GM21381 (cell line): ENCODE measurements at regions not wholly inside any gene's neighbourhood (a gene's known extent, or its start where the extent isn't known, plus 50 kb on each side); places are given as distances from the start of the nearest gene placed in this dataset.
"Not testable (repeated sequence)": the region's sequence is repeated elsewhere in the genome, so short reads cannot be mapped to it uniquely, and the experiment has no call there.

Experiments used
- ATAC-seq: cut with Tn5 transposase; IDR thresholded peaks from one replicate; pipeline ENCODE4 v1.9.1; 2021; ENCODE audit warnings: mild to moderate bottlenecking, moderate library complexity; ENCODE audit not compliant: unreplicated experiment

DNA sequence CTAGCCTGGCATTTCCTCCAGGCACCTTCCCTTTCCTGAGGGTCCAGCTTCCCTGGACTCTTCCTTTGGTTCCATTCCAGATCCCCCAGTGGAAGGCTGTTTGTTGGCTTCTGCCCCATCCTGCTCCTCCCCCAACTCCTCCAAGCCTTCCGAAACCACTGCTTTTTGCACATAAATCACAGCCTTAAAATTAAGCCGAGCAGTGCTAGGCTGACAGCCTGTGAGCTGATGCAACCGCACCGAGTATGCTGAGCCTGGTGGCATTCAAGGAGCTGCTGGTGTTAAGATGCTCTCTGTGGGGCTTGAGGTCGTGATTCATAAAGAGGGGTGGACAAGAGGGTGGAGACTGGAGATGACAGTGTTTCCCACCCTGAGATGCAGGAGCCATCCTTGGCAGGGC lies 266.6 kb upstream of the C1orf174 start:
- no peak for ATAC-seq

GRCh38 chr1:4169991-4170390 lies 269.9 kb upstream of the C1orf174 start:
- no peak for ATAC-seq

DNA sequence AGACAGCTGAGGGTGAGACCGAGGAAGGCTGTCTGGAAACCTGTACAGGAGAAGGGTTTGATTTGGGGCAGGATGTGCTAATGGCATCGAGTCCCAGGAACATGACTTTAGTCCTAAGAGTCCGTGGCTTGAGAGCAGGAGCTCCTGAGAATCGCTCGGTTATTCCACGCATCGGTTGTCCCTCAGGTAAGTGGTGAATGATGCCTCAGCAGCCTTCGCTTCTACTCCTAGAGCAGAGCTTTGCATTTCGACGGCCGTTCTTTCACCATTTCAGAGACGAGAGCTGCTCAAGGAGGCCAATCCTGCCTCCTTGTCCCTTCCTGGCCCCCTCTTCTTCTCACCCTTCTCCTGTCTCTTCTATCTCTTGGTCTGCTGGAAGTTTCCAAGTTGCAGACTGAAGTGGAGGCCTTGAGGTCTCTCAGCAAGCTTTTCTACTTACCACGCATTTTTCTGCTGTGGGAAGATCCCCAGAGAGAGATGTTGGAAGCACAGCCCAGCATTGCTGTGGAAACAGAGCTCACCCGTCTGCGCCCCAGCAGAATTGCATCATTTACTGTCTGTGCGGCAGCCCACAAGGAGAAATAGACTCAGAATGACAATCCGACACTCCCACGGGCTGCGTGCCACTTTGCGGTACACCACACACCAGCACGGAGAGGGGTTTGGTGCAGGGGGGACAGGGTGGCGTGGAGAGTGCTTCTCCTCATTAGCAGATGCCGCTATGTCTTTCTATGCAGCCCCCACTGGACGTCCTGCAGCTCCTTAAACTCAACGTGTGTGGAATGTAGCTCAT lies 270.7 kb upstream of the C1orf174 start:
- no peak for ATAC-seq

DNA sequence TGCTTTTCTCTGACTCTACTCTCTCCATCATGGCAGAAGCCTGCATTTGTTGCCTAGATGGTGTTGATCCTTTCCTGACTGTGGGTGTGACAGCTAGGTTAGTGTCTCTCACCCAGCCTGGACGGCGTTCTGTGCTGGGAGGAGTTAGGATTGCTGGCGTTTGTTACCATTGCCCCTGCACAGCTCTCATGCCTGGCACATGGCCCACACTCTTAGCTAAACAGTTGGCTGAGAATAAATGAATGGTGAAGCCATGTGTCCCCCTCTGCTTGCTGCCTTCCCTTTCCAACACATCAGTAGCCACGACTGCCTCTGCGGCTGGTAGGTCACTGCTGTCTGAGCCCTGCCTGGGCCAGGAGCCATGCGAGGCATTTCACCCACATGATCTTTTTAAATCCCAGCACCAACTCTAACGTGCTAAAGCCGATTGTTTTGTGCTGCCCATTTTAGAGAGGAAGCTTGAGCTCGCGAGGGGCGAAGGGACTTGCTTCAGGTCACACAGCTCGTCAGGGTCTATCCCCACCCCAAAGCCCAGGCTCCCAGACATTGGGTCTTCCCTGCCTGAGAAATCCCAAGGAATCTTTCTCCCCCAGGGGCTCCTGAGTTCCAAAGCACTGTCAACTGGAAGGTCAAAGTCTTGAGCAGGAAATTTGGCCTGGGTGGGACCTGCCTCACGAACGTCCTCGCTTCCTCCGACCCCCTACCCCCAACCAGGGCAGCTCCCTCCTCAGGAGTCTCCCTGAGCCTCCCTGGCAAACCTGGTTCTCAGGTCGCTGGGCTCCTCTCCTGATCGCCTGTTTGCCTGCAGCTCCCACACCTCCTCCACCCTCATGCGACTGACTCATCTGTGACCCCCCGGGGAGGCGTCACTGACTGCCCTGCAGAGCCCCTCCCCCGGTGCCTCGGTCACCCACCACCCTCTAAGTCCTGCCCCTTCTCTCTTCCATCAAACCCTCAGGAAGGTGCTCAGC lies 271.7 kb upstream of the C1orf174 start:
- no peak for ATAC-seq

DNA sequence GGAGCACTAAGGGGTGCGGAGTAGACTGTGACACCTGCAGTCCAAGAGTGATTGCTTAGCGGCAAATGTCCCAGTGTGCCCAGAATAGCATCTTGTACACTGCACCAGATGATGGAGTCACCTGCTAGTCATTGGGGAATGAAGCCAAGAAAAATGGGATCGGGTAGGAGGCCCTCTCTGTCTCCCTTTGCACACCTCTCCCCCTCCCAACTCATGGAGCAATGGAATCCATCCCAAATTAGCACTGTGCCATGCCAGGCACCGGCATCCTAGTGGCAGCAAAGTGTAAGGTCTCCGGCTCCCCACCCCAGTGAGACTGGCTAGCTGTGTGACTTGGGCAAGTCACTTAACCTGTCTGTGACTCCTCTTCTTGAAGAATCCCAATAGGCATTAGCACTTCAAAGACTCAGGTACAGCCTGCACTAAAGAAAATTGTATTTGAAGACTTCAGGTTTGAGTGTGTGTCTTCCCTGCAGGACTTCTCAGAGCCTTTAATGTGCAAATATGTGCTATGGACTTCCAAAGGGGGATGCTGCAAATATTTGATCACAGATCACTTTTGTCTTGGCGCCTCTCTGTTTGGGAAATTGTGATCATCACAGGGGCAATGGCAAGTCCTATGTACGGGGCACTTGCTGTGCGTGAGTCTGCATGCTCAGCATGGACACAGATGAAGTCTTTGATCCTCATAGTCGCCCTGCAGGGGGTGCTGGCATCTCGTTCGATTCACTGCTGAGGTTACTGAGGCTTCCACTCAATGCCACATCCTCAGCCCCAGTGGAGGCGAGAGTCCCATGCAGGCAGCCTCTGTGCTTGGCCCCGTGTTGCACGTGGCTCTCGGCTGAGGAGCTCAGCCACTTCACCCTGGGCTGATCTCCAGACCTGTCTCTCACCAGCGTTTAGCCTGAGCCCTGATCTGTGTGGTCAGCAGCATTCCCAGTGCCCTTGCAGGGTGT lies 272.9 kb upstream of the C1orf174 start:
- ATAC-seq: no peak

DNA sequence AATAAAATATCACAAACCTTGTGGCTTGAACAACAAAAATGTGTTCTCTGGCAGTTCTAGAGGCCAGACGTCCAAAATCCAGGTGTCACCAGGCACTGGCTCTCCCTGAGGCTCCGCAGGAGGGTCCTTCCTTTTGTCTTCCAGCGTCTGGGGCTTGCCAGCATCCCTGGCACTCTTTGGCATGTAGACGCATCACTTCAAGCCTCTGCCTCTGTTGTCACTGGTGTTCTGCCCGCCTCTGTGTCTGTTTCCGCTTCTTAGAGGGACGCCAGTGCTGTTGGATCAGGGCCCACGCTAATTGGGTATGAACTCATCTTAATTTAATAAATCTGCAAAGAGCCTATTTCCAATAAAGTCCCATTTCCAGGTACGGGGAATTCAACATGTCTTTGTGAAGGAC lies 273.7 kb upstream of the C1orf174 start:
- no peak for ATAC-seq

DNA sequence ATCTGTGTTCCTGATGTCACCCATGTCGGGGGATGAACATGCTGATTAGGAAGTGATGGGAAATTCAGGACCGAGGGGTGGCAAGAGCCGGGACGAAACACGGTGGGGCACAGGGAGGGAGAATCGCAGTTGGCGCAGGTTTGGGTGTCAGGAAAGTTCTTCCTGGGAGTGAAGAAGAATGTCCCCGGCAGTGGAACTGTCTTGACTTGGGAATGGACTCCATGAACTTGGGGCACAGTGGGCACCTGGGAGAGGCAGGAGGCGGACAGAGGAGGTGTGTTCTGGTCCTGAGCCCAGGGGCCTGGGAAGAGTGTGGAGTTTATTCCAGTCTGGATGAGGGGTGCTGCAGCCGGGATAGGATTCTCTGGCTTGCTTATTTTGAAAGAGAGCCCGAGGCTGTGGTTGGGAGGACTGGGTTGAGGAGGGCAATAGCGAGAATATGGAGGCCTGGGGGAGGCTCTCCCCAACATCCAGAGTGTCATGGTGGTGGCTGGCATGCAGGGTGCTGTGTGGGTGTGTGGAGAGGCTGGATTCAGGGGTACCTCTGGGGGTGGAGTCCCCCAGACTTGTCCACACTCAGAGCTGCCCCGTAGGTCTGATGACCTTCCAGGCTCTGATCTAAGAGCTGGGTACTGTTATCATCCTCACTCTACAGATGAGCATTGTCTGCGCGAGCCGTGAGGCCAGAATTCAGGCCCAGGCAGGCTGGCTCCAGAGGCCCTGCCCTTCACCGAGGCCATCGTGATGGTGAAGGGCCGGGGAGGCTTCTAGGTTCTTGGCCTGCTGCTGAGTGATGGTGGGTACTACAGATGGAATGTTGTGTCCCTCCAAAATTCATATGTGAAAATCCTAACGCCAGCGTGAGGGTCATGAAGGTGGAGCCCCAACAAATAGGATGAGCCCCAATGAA lies 274.5 kb upstream of the C1orf174 start:
- no peak for ATAC-seq

DNA sequence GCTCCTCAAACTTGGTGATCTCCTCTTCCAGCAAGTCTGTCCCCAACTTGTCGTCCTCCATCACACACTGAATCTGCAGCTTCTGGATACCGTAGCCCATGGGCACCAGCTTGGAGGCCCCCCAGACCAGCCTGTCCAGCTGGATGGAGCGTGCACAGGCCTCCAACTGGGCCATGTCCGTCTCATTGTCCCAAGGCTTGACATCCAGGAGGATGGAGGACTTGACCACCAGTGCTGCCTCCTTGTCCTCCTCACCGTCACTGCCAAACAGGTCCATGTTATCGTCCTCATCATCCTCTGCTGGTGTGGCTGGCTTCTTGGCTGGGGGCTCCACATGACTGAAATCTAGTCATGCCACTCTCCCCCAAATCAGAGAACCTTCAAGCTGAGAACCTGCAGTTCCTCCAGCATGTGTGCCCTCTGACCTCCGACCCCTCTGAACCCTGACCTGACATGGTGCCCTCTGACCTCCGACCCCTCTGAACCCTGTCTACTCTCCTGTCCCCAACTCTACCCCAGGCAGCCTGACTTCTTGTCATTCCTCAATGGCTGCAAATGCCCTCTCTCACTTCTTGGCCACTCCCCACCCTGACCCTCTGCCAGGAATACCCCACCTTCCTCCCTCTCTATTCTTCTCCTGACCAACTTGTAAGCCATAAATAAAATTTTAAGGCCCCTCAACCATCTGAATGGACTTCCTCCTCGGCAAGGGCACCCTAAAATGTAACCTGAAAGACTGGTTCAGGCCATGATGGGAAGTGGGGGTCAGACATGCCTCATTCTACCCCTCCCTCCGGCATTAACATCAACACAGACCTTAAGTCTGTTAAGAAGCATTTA lies 275.7 kb upstream of the C1orf174 start:
- no peak for ATAC-seq

DNA sequence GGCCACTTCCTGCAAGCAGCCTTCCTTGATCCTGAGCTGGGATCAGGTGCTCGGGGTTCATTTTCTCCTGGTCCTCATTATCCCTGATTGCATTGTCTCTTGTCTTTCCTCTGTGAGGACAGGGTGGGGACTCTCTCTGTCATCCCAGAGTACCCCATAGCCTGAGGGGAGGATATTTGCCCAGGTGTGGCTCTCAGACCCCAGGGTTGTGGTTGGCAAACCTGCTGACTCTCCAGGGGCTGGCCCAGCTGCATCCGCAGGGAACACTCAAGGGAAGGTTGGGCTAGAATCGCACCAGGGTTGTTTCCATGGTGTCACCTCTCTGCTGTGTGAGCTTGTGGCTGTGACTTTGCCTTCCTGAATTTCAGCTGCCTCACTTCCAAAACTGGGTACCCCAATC lies 276.8 kb upstream of the C1orf174 start:
- ATAC-seq: no peak

GRCh38 chr1:4177425-4178150 lies 277.5 kb upstream of the C1orf174 start:
- no peak for ATAC-seq

GRCh38 chr1:4178501-4179113 lies 278.5 kb upstream of the C1orf174 start:
- no peak for ATAC-seq

- ATAC-seq: no peak
Measured at GRCh38 chr1:4179914-4180735, 280.1 kb upstream of the C1orf174 start.

GRCh38 chr1:4186486-4186885 lies 286.4 kb upstream of the C1orf174 start:
- not testable (repeated sequence) for ATAC-seq

DNA sequence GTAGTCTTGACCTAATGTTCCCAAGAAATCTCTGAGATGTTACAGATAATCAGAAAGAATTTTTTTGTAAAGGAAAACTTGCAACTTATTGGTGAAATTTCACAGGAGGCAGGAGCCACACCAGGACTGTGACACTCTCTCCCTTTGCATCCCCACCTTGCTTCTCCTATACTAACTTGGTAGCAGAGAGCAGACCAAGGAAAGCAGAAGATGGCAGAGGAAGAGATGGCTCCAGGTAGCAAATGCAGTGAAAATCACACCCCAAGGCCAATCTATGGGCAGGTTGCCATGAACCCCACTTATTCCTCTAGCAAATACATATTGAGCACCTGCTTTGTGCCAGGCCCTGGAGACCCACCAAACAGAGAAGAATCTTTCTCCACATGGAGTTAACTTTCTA lies 303.4 kb upstream of the C1orf174 start:
- no peak for ATAC-seq

DNA sequence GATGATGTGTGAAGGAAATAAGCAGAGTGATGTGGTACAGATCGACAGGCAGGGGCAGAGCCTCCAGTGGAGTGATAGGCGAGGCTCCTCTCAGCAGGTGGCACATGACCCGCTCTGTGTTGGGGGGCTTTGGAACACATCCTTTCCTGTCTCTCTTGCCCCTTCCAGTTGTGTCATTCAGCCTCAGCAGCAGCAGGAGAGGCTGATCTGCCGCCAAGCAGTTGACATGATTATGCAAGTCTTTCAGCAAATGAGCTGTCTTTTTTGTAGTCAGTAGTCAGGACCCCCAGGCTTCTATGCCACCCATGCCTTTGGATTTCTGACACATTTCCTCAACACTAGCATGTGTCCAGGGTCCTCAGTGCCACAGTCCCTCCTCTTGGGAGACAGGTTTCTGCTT lies 307.1 kb upstream of the C1orf174 start:
- no peak for ATAC-seq

DNA sequence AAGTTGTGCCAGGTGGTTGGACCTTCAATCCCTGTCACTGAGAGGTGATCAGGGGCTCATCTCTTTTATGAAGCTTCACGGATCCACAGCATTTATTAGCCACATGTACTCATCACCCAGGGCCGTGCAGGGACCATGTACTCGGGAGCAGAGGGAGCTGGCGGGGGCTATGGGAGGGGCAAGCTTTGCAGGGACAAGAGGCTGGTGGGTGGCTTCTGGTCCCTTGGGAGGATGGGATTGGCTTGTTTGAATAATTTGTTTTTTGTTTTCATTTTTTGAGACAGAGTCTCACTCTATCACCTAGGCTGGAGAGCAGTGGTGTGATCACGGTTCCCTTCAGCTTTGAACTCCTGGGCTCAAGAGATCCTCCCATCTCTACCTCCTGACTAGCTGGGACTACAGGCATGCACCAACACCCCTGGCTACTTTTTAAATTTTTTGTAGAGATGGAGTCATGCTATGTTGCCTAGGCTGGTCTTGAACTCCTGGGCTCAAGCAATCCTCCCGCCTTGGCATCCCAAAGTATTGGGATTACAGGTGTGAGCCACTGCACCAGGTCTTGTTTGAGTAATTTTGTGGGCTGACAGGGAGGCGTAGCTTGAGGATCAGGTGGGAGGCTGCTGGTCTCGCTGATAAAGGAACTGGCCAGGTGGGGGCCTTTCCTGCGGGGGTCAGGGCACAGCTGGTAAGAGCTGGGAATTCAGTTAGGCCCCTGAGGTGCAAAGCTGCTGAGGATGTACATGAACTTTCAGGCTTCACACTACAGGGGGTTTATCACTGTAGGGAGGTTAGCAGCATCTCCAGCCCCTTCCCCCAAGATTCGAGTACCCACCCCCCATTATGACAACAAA lies 308.0 kb upstream of the C1orf174 start:
- no peak for ATAC-seq
